ENCODE measurements at regions not wholly inside any gene's neighbourhood (a gene's known extent, or its start where the extent isn't known, plus 50 kb on each side); places are given as distances from the start of the nearest gene placed in this dataset.

GRCh38 chr10:78300526-78300925, 266.9 kb downstream of the RPS24 start:
- Mint-ChIP-seq H3K27me3 (ENCODE audit: unreplicated experiment) (peaks cover 9% of the 10 kb centered on the region), H3K4me1 (ENCODE audit: unreplicated experiment) (peaks cover 7% of the 10 kb centered on the region), H3K4me3 (ENCODE audit: unreplicated experiment) (no peak overlapping the region), H3K27ac (ENCODE audit: unreplicated experiment) (no peak overlapping the region), H3K9me3 (ENCODE audit: unreplicated experiment) (no peaks in the 10 kb centered on the region), H3K36me3 (ENCODE audit: unreplicated experiment) (peaks cover 2% of the 10 kb centered on the region)
- no peak for TF ChIP-seq CTCF (IDR thresholded peaks at IDR 0.05)
- DNase-seq (ENCODE audit: extremely low spot score, unreplicated experiment): no peak

- H3K9me3 Mint-ChIP-seq (ENCODE audit: unreplicated experiment): no peaks in the 10 kb centered on the region
These were observed 267.8 kb downstream of the RPS24 start for GRCh38 chr10:78301481-78301880.

GRCh38 chr10:78301891-78302738, 268.5 kb downstream of the RPS24 start:
- Mint-ChIP-seq H3K27ac (ENCODE audit: unreplicated experiment) (no peak overlapping the region), H3K36me3 (ENCODE audit: unreplicated experiment) (peaks cover 3% of the 10 kb centered on the region), H3K4me1 (ENCODE audit: unreplicated experiment) (peaks cover 7% of the 10 kb centered on the region), H3K9me3 (ENCODE audit: unreplicated experiment) (no peaks in the 10 kb centered on the region), H3K4me3 (ENCODE audit: unreplicated experiment) (peak overlapping the region; percentile 78), H3K27me3 (ENCODE audit: unreplicated experiment) (peaks cover 22% of the 10 kb centered on the region)
- TF ChIP-seq CTCF (IDR thresholded peaks at IDR 0.05): peak; percentile 34
- DNase-seq (ENCODE audit: extremely low spot score, unreplicated experiment): peak; percentile 63

More at GRCh38 chr10:78301481-78301880, 267.8 kb downstream of the RPS24 start:
- Mint-ChIP-seq H3K4me3 (ENCODE audit: unreplicated experiment) (no peak overlapping the region), H3K36me3 (ENCODE audit: unreplicated experiment) (peaks cover 2% of the 10 kb centered on the region), H3K4me1 (ENCODE audit: unreplicated experiment) (peaks cover 7% of the 10 kb centered on the region), H3K27me3 (ENCODE audit: unreplicated experiment) (peaks cover 17% of the 10 kb centered on the region), H3K27ac (ENCODE audit: unreplicated experiment) (no peak overlapping the region)
- peak; percentile 51 for DNase-seq (ENCODE audit: extremely low spot score, unreplicated experiment)
- no peak for TF ChIP-seq CTCF (IDR thresholded peaks at IDR 0.05)

GRCh38 chr10:78302739-78302988, 269.0 kb downstream of the RPS24 start:
- Mint-ChIP-seq H3K27ac (ENCODE audit: unreplicated experiment) (peak overlapping the region; percentile 66), H3K4me3 (ENCODE audit: unreplicated experiment) (peak overlapping the region; percentile 78), H3K9me3 (ENCODE audit: unreplicated experiment) (no peaks in the 10 kb centered on the region), H3K27me3 (ENCODE audit: unreplicated experiment) (peaks cover 25% of the 10 kb centered on the region), H3K36me3 (ENCODE audit: unreplicated experiment) (peaks cover 2% of the 10 kb centered on the region), H3K4me1 (ENCODE audit: unreplicated experiment) (peaks cover 7% of the 10 kb centered on the region)
- DNase-seq (ENCODE audit: extremely low spot score, unreplicated experiment): no peak
- no peak for TF ChIP-seq CTCF (IDR thresholded peaks at IDR 0.05)

GRCh38 chr10:78302989-78303854, 269.6 kb downstream of the RPS24 start:
- Mint-ChIP-seq H3K27me3 (ENCODE audit: unreplicated experiment) (peaks cover 27% of the 10 kb centered on the region), H3K4me1 (ENCODE audit: unreplicated experiment) (peaks cover 7% of the 10 kb centered on the region), H3K36me3 (ENCODE audit: unreplicated experiment) (peaks cover 2% of the 10 kb centered on the region), H3K9me3 (ENCODE audit: unreplicated experiment) (no peaks in the 10 kb centered on the region), H3K4me3 (ENCODE audit: unreplicated experiment) (peak overlapping the region; percentile 78), H3K27ac (ENCODE audit: unreplicated experiment) (peak overlapping the region; percentile 66)
- TF ChIP-seq CTCF (IDR thresholded peaks at IDR 0.05): peak; percentile 76
- peak; percentile 97 for DNase-seq (ENCODE audit: extremely low spot score, unreplicated experiment)
